Subcutaneous abdominal adipose tissue (tissue), 5 donors: ENCODE measurements at regions not wholly inside any gene's neighbourhood (a gene's known extent, or its start where the extent isn't known, plus 50 kb on each side); places are given as distances from the start of the nearest gene placed in this dataset.
"Not testable (repeated sequence)": the region's sequence is repeated elsewhere in the genome, so short reads cannot be mapped to it uniquely, and the experiment has no call there.

ENCODE experiments used
- H3K27ac ChIP-seq: one replicate; pipeline ENCODE4 v1.7.0; 2013; ENCODE audit warnings: low read depth, mild to moderate bottlenecking, inconsistent platforms, low read length, moderate library complexity
- H3K27me3 ChIP-seq, 5 donors: one replicate each; pipeline ENCODE4 v1.7.0; 2013; ENCODE audit warnings: low read length in 5 of 5, inconsistent platforms in 1 of 5; ENCODE audit not compliant: control insufficient read depth in 5 of 5, insufficient read depth in 4 of 5
- H3K36me3 ChIP-seq, 5 donors: one replicate each; pipeline ENCODE4 v1.7.0; 2013; ENCODE audit warnings: low read length in 5 of 5; ENCODE audit not compliant: control insufficient read depth in 5 of 5, insufficient read depth in 5 of 5
- H3K4me1 ChIP-seq, 5 donors: one replicate each; pipeline ENCODE4 v1.7.0; 2013; ENCODE audit warnings: low read length in 5 of 5, mild to moderate bottlenecking in 3 of 5, moderate library complexity in 1 of 5; ENCODE audit not compliant: control insufficient read depth in 5 of 5, insufficient read depth in 5 of 5
- H3K4me3 ChIP-seq, 5 donors: one replicate each; pipeline ENCODE4 v1.7.0; 2013; ENCODE audit warnings: low read length in 5 of 5, low read depth in 1 of 5
- H3K9ac ChIP-seq, 5 donors: one replicate each; pipeline ENCODE4 v1.7.0; 2013; ENCODE audit warnings: low read length in 5 of 5, mild to moderate bottlenecking in 4 of 5, moderate library complexity in 3 of 5
- H3K9me3 ChIP-seq, 5 donors: one replicate each; pipeline ENCODE4 v1.7.0; 2013; ENCODE audit warnings: low read length in 5 of 5; ENCODE audit not compliant: control insufficient read depth in 5 of 5
- donor health status: healthy.
- donor health status: healthy.
- donor health status: healthy.
- donor health status: healthy.
- donor health status: healthy.

- Histone ChIP-seq H3K27me3 (no peaks in the 10 kb centered on the region), H3K4me1 (no peaks in the 10 kb centered on the region), H3K4me3 (no peak overlapping the region), H3K9me3 (no peaks in the 10 kb centered on the region), H3K36me3 (no peaks in the 10 kb centered on the region), H3K27ac (no peak overlapping the region), H3K9ac (no peak overlapping the region)
Observed at GRCh38 chr17:63019138-63019873, 53.3 kb downstream of the TANC2 start.

- Histone ChIP-seq H3K4me1 (peaks cover 0 to 3% (median 0%) of the 10 kb centered on the region in 5 donors), H3K27me3 (no peaks in the 10 kb centered on the region), H3K36me3 (no peaks in the 10 kb centered on the region), H3K27ac (no peak overlapping the region), H3K4me3 (no peak overlapping the region), H3K9ac (no peak overlapping the region), H3K9me3 (no peaks in the 10 kb centered on the region)
Observed at GRCh38 chr17:63022567-63022966, 56.5 kb downstream of the TANC2 start.

GRCh38 chr17:63023049-63023448, 57.0 kb downstream of the TANC2 start:
- Histone ChIP-seq H3K36me3 (no peaks in the 10 kb centered on the region), H3K9me3 (no peaks in the 10 kb centered on the region), H3K27ac (no peak overlapping the region), H3K27me3 (no peaks in the 10 kb centered on the region), H3K4me1 (peaks cover 0 to 3% (median 0%) of the 10 kb centered on the region in 5 donors), H3K4me3 (no peak overlapping the region), H3K9ac (no peak overlapping the region)

- H3K27me3 ChIP-seq = no peaks in the 10 kb centered on the region
- H3K4me3 ChIP-seq = no peak overlapping the region
- H3K27ac ChIP-seq = no peak overlapping the region
- H3K4me1 ChIP-seq = peaks cover 0 to 3% (median 0%) of the 10 kb centered on the region in 5 donors
- no peaks in the 10 kb centered on the region for H3K9me3 ChIP-seq
- no peaks in the 10 kb centered on the region for H3K36me3 ChIP-seq
- H3K9ac ChIP-seq = no peak overlapping the region
Observed at GRCh38 chr17:63024201-63024600, 58.2 kb downstream of the TANC2 start.

- H3K27ac ChIP-seq = no peak overlapping the region
- H3K9me3 ChIP-seq = no peaks in the 10 kb centered on the region
- H3K9ac ChIP-seq = no peak overlapping the region
- no peaks in the 10 kb centered on the region for H3K36me3 ChIP-seq
- no peak overlapping the region for H3K4me3 ChIP-seq
- no peaks in the 10 kb centered on the region for H3K27me3 ChIP-seq
- H3K4me1 ChIP-seq = peaks cover 0 to 3% (median 0%) of the 10 kb centered on the region in 5 donors
Observed at GRCh38 chr17:63024716-63025115, 58.7 kb downstream of the TANC2 start.

GRCh38 chr17:63025637-63026036, 59.6 kb downstream of the TANC2 start:
- H3K4me3 ChIP-seq, H3K4me1 ChIP-seq, H3K27me3 ChIP-seq, H3K9me3 ChIP-seq, H3K27ac ChIP-seq, H3K36me3 ChIP-seq, H3K9ac ChIP-seq: not testable (repeated sequence)

- Histone ChIP-seq H3K9me3 (no peaks in the 10 kb centered on the region), H3K36me3 (no peaks in the 10 kb centered on the region), H3K4me1 (peaks cover 0 to 3% (median 0%) of the 10 kb centered on the region in 5 donors), H3K27ac (no peak overlapping the region), H3K9ac (no peak overlapping the region), H3K4me3 (no peak overlapping the region), H3K27me3 (no peaks in the 10 kb centered on the region)
Observed at GRCh38 chr17:63029541-63029940, 63.5 kb downstream of the TANC2 start.

- Histone ChIP-seq H3K36me3 (no peaks in the 10 kb centered on the region), H3K9me3 (no peaks in the 10 kb centered on the region), H3K4me3 (no peak overlapping the region), H3K4me1 (no peaks in the 10 kb centered on the region), H3K27ac (no peak overlapping the region), H3K9ac (no peak overlapping the region), H3K27me3 (no peaks in the 10 kb centered on the region)
Observed at GRCh38 chr17:63032142-63032541, 66.1 kb downstream of the TANC2 start.

GRCh38 chr17:63033142-63033541, 67.1 kb downstream of the TANC2 start:
- Histone ChIP-seq H3K9ac (no peak overlapping the region), H3K9me3 (no peaks in the 10 kb centered on the region), H3K4me3 (no peak overlapping the region), H3K27ac (no peak overlapping the region), H3K4me1 (no peaks in the 10 kb centered on the region), H3K27me3 (no peaks in the 10 kb centered on the region), H3K36me3 (no peaks in the 10 kb centered on the region)

GRCh38 chr17:63035271-63035670, 69.2 kb downstream of the TANC2 start:
- Histone ChIP-seq H3K36me3 (no peaks in the 10 kb centered on the region), H3K4me3 (no peak overlapping the region), H3K9ac (no peak overlapping the region), H3K27ac (no peak overlapping the region), H3K4me1 (no peaks in the 10 kb centered on the region), H3K9me3 (no peaks in the 10 kb centered on the region), H3K27me3 (no peaks in the 10 kb centered on the region)
